ENCODE measurements at regions not wholly inside any gene's neighbourhood (a gene's known extent, or its start where the extent isn't known, plus 50 kb on each side); places are given as distances from the start of the nearest gene placed in this dataset.

DNA sequence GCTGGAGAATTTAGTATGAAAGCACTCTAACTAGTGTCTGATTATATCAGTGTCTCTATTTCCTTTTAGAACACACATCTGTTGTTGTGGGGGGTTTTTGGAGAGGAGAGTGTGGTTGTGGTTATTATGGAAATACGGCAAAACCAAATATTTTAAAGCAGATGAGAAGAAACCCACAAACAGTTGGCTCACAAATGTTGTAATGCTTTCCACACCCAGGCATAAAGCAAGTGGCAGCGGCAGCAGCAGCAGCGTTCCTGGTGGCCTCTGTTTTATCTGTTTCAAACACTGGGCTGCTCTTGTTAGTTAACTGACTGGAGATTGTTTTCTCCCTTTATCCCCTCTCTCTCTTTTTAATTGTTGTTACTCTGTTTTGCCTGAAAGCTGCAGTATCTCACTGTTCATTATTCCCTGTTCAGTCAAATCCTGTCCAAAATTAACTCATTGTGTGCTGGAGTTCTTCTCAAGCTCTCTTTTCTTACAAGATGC is 1045.5 kb upstream of the NR2F2 start:
- DNase-seq: peak; percentile 88 to 94
- Histone ChIP-seq H3K9me3 (replicated peaks) (no peaks in the 10 kb centered on the region), H3K36me3 (no peaks in the 10 kb centered on the region), H3K4me1 (peaks cover 19% of the 10 kb centered on the region), H3K4me3 (no peak overlapping the region), H3K27me3 (no peaks in the 10 kb centered on the region), H3K27ac (peak overlapping the region; percentile 10; the same call in 1 of the 2 replicates)

DNA sequence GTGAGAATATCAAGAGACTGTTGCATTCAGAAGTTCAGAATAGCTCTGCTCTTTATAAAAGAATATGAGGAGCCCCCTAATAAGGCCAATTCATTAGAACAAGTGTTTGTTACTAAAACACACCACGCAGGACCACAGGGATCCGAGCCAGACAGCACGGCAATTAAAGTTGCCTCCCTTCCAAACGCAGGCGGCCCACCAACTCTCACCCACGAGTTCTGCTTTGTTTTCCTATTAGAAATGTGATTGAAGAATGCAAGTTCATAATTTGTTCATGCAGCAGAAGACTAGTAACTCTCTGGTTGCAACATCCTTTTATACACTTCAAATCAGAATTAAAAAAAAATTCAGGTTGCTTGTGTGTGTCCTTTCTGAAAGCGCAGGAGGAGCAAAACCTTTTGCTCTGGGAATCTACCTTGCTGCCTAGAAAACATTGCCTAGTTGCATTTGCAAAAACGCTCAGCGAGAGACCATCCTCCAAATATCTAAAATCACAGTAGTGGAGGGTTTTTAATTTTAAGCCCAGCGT is 1044.1 kb upstream of the NR2F2 start:
- Histone ChIP-seq H3K4me3 (no peak overlapping the region), H3K4me1 (peaks cover 19% of the 10 kb centered on the region), H3K27me3 (no peaks in the 10 kb centered on the region), H3K9me3 (replicated peaks) (no peaks in the 10 kb centered on the region), H3K27ac (no peak overlapping the region), H3K36me3 (no peaks in the 10 kb centered on the region)
- no peak for DNase-seq

DNA sequence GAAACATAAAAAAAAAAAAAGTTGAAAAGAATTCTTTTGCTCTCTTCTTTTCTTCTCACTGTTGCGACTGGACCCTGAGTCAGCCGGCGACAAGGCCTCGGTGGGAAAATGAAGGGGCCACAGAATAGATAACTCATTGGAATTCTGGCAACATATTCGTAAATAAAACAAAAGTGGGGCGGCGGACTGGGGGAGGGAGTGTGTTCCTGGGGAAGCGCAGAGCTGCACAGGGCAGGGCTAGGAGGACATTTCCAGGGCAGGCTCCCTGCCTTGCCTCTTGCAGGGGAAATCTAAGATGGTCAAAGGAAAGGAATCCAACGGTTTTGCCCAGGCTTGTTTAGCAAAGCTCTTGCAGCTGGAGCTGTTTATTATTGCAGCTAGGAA is 1042.8 kb upstream of the NR2F2 start:
- Histone ChIP-seq H3K27ac (no peak overlapping the region), H3K27me3 (no peaks in the 10 kb centered on the region)
- no peak for DNase-seq

DNA sequence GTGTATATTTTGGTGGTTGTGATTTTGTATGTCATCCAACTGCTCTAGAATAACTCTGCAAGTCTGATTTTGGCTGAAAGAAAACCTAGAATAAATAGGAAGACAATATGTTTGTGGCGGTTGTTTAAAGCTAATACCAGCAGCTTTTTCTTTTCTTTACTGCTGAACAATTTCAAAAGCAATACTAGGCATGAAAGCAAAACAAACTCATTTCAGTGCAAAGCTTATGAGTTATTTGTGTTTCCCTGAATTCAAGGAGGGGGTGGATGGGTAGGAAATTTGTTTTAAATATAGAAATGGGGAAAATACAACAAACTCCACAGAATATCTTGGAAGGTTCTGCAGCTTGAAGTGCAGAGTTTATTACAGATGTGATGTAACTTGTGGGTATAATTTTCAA is 1041.9 kb upstream of the NR2F2 start:
- H3K36me3 ChIP-seq: no peaks in the 10 kb centered on the region
- no peaks in the 10 kb centered on the region for H3K27me3 ChIP-seq
- peaks cover 19% of the 10 kb centered on the region for H3K4me1 ChIP-seq
- no peak overlapping the region for H3K27ac ChIP-seq
- no peak for DNase-seq
- H3K4me3 ChIP-seq: no peak overlapping the region
- 0 out of 2 replicates have a peak, but pooled peaks cover 3% of the 10 kb centered on the region for H3K9me3 ChIP-seq (replicated peaks)

More for the DNA sequence above, 1042.8 kb upstream of the NR2F2 start:
- H3K36me3 ChIP-seq: no peaks in the 10 kb centered on the region
- H3K9me3 ChIP-seq (replicated peaks): 0 out of 2 replicates have a peak, but pooled peaks cover 3% of the 10 kb centered on the region
- no peak overlapping the region for H3K4me3 ChIP-seq
- peaks cover 19% of the 10 kb centered on the region for H3K4me1 ChIP-seq

DNA sequence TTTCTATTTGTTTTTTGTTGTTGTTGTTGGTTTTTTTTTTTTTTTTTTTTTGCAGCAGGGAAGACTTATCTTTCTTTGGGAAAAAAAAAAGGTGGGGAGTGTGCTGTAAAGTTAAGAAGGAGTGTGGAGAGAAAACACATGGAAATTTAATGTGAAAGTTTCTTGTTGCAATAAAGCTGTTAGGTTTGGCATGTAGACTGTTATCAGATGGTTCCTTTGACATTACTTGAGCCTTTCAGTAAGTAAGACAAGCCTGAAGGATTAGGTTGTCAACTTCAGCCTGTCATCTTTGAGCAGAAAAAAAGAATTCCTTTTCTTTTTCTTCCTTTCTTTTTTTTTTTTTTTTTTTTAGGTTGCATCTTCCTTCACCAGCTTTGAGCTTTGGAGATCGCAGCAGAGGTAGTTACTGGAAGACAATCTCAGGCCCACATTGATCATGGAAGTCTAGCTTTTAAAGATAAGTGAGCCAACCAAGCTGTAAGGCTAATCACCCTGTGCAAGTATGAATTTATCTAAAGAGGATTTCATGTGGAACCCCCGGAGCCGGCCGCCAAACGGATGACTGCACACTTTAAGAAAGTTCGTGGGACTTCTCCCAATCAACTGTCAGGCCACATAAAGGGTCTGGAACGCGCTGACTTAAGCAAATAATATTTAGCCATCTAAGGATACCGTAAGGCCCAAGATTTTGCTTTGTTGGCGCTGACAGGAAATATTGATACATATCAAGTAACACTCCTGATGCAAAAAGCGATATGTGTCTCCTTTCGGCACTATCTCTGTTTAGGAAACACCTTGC is 1040.1 kb upstream of the NR2F2 start:
- no peaks in the 10 kb centered on the region for H3K27me3 ChIP-seq
- peaks cover 13% of the 10 kb centered on the region for H3K4me1 ChIP-seq
- no peak for DNase-seq
- 0 out of 2 replicates have a peak, but pooled peaks cover 3% of the 10 kb centered on the region for H3K9me3 ChIP-seq (replicated peaks)
- H3K27ac ChIP-seq: no peak overlapping the region
- H3K36me3 ChIP-seq: no peaks in the 10 kb centered on the region
- no peak overlapping the region for H3K4me3 ChIP-seq

DNA sequence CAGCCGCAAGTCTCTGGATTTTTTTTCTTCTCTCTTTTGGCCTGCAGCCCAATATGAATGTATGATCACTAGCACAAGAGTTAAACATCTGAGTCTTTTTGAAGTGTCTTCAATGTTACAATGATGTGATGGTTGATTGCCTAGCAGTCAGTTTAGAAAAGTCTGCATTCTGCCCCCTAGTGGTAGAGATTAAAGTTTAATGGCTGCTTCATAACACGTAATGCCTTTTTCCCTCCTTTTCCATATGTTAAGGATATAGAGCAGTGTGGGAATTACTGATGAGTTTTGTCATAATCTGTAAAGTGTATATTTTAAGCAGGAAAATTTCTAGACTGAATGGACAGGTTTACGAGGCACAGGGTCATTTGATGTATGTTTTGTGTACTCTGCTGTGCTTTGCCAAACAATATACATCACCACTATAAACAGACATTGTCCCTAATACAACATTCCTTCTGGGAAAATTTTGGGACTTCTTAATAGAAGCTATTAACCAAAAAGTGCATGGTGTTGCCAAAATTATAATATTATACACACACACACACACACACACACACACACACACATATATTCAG is 1038.5 kb upstream of the NR2F2 start:
- Histone ChIP-seq H3K27me3 (no peaks in the 10 kb centered on the region), H3K4me1 (peaks cover 21% of the 10 kb centered on the region), H3K27ac (no peak overlapping the region), H3K36me3 (no peaks in the 10 kb centered on the region), H3K9me3 (replicated peaks) (0 out of 2 replicates have a peak, but pooled peaks cover 3% of the 10 kb centered on the region), H3K4me3 (no peak overlapping the region)
- DNase-seq: peak in 1 of 2 experiments; percentile 74

DNA sequence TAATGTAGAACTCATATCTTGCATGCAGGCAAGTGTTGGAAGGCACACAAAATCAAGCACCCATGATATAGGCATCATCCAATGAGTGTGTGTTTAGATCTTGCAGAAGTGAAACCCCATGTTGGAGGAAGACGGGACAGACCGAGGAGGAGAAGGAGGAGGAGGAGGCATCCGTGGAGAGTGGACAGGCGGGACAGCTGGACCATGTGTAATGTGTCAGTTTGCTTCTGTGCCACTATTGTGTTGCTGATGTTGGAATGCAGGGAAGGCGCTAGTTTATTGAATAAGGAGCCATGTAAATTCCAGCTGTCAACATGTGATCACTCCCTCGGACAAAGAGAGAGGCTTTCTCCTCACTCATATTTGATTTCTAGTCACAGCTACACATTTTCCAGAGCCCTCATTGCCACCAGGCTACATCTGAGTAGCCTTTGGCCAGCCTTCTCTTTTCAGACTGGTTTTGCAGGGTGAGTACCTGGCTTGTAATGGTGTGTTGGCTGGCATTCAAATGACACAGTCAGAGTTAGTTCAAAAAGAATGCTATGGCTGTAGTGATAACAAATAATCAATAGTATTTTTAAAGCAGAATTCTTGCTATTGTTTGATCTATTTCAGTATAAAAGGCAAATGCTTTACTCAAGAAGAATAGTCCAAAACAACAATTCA is 1037.6 kb upstream of the NR2F2 start:
- DNase-seq: no peak
- Histone ChIP-seq H3K36me3 (no peaks in the 10 kb centered on the region), H3K27me3 (no peaks in the 10 kb centered on the region), H3K4me1 (peaks cover 30% of the 10 kb centered on the region), H3K4me3 (no peak overlapping the region), H3K9me3 (replicated peaks) (0 out of 2 replicates have a peak, but pooled peaks cover 3% of the 10 kb centered on the region), H3K27ac (no peak overlapping the region)

DNA sequence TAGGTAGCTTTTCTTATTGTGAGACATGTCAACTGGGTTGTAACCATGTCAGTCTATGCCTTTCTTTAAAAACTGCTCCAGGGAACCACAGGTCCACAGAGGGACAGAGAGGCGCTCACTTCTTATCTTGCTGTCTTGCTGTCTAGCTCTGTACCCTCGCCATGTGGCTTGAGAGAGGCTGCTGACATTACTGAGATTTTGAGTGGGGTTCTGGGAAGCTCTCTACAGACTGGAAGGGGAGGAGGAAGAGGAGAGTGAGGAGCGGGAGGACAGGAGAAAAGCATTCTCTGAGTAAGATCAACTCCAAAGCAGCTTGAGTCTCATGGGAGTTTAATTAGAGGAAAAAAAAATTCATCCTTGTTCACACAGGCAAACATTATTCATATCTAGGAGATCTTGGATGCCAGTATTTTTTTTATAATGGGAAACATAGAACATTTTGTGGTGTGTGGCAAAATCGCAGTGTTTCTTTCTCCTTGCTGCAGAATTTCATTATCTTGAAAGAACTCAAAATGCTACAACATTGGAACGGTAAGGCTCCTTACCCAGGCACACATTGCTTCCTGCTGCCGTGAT is 1037.0 kb upstream of the NR2F2 start:
- H3K4me3 ChIP-seq: no peak overlapping the region
- no peaks in the 10 kb centered on the region for H3K36me3 ChIP-seq
- H3K9me3 ChIP-seq (replicated peaks): 0 out of 2 replicates have a peak, but pooled peaks cover 3% of the 10 kb centered on the region
- DNase-seq: no peak
- H3K27ac ChIP-seq: no peak overlapping the region
- H3K4me1 ChIP-seq: peaks cover 34% of the 10 kb centered on the region
- no peaks in the 10 kb centered on the region for H3K27me3 ChIP-seq

DNA sequence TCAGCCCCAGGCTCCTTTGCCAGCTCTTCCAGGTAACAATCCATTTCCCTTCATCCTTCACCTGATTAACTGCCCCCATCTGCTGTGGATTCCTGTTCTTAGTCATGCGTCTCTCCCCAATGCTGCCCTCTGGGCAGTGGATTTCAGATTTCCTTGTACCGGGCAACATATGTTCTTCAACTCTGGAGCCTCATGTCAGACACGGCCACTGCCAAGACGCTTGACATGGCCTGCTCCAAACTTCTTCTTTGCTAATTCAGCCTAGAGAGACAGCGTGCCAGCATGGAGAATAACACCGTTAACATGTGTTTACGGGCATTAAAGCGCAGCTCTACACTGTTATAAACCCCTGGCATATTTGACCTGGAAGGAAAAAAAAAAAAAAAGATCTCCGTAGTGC is 1035.1 kb upstream of the NR2F2 start:
- no peaks in the 10 kb centered on the region for H3K27me3 ChIP-seq
- peak overlapping the region; percentile 55 for H3K27ac ChIP-seq
- peaks cover 41% of the 10 kb centered on the region for H3K4me1 ChIP-seq
- peak; percentile 11 to 42 for DNase-seq
- H3K9me3 ChIP-seq (replicated peaks): 0 out of 2 replicates have a peak, but pooled peaks cover 3% of the 10 kb centered on the region
- H3K4me3 ChIP-seq: peak overlapping the region; percentile 40
- no peaks in the 10 kb centered on the region for H3K36me3 ChIP-seq

DNA sequence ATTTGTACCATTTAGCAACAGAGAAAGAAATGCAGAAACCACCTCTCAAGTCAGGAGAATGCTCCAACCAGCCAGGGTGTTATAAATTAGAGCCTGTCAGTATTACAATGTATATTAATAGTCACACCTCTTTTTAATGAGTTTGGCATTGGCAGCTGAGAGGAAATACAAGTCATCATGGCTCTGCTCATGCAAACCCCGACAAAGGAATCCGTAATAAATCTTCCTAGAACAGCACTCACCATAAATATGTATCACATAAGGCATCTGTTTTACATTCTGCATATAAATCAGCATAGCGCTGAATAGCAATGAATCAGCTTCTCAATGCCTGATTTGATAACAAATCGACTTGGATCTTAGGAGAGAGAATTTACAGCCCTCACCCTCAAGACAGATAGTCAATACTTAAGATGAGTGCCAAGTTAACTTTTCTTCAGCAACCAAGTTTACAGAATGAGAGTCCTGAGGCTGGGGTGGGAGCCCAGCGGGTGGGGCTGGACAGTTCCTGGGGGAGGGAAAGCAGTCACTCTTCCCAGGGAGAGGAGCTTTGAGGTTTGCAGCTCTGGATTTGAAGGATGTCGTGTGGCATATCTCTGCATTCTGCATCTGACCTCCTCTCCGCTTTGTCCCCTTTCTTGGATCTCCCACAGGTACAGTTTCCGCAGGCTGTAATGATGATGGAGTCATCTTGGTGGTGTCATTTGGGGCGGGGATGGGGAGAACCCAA is 1034.4 kb upstream of the NR2F2 start:
- peak overlapping the region; percentile 40 for H3K4me3 ChIP-seq
- no peaks in the 10 kb centered on the region for H3K27me3 ChIP-seq
- 0 out of 2 replicates have a peak, but pooled peaks cover 3% of the 10 kb centered on the region for H3K9me3 ChIP-seq (replicated peaks)
- peak overlapping the region; percentile 55 for H3K27ac ChIP-seq
- no peaks in the 10 kb centered on the region for H3K36me3 ChIP-seq
- peak in 1 of 2 experiments; percentile 39 for DNase-seq
- peaks cover 41% of the 10 kb centered on the region for H3K4me1 ChIP-seq

DNA sequence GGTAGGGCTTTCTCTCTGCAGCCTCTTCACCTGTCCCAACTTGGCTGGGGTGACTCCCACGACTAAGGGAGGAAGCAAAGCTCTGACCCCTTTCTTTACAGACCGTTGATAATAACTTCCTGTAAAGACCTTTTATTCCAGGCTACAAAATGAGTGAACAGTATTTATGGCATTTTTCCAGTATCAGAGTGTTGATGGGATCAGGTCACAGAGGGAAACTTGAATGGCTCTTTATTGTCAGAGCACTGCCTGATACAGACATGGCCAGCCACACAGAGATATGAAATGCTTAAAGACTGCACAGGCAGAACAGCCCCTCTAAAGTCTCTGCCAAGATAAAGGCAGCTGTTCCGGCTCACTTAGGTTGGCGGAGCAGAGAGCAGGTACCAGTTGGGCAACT is 1033.9 kb upstream of the NR2F2 start:
- peak; percentile 70 to 92 for DNase-seq
- Histone ChIP-seq H3K4me1 (peaks cover 41% of the 10 kb centered on the region), H3K9me3 (replicated peaks) (0 out of 2 replicates have a peak, but pooled peaks cover 3% of the 10 kb centered on the region), H3K4me3 (peak overlapping the region; percentile 40), H3K27me3 (no peaks in the 10 kb centered on the region), H3K27ac (peak overlapping the region; percentile 55), H3K36me3 (no peaks in the 10 kb centered on the region)

DNA sequence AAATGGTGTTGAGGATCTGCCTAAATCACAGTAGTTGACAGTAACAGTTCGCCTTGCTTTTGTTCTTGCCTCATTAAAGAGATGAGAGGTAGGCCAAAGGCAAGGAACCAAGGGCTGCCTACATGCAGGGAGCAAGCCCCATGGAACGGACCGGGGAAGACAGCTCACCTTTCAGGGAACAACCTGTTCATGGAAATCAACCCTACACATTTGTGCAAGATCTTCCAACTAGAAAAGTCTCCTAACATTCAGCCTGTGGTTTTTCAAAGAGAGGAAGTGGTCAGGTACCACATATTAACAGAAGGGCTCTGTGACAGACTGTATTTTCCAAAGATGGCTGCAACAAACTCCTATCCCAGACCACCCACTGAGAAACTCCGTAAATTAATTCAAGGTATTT is 1031.8 kb upstream of the NR2F2 start:
- Histone ChIP-seq H3K36me3 (no peaks in the 10 kb centered on the region), H3K4me1 (peaks cover 57% of the 10 kb centered on the region), H3K27me3 (no peaks in the 10 kb centered on the region), H3K27ac (peak overlapping the region; percentile 15; the same call in 1 of the 2 replicates), H3K4me3 (no peak overlapping the region), H3K9me3 (replicated peaks) (no peaks in the 10 kb centered on the region)
- DNase-seq: peak; percentile 45 to 82

DNA sequence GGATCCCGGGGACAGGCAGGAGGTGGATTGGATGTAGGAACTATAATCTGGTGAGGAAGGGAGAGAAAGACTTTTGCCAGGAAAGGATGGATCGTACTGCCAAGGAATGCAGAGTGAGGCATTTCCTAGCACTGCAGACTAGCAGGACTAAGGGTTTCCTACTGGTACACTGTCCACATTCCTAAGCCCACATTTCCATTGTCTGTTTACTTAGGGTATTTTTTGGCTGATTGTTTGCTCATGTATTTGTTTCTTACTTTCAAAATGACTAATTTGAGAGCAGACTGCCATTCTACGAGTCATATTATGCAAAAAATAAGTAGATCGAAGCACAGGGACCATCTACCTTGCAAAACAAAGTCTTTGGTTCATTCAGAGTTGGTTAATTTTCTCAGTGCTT is 1029.5 kb upstream of the NR2F2 start:
- Histone ChIP-seq H3K27me3 (no peaks in the 10 kb centered on the region), H3K4me1 (peaks cover 56% of the 10 kb centered on the region), H3K4me3 (no peak overlapping the region), H3K9me3 (replicated peaks) (no peaks in the 10 kb centered on the region), H3K36me3 (no peaks in the 10 kb centered on the region), H3K27ac (no peak overlapping the region)
- DNase-seq: no peak

DNA sequence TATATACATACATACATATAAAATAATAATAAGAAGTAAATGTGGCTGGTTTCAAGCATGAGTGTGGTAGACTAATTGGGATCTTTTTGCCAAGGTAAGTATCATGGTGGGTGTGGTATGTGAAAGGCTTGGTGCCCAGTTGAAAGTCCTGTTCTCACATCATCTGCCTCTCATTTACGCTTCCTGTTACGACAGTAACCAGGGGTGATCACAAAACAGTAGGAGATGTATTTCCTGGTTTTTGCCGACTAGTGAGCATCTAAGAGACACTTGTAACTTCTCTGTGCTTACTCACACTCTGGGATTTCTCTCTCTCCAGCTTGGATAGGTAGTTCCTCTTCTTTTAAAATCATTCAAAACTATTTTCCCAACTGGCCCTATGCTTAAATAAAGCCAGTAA is 1028.3 kb upstream of the NR2F2 start:
- no peaks in the 10 kb centered on the region for H3K9me3 ChIP-seq (replicated peaks)
- DNase-seq: no peak
- H3K27me3 ChIP-seq: no peaks in the 10 kb centered on the region
- no peak overlapping the region for H3K27ac ChIP-seq
- no peaks in the 10 kb centered on the region for H3K36me3 ChIP-seq
- H3K4me1 ChIP-seq: peaks cover 43% of the 10 kb centered on the region
- no peak overlapping the region for H3K4me3 ChIP-seq
